Right lobe of liver (tissue), 4 donors: ENCODE measurements at regions not wholly inside any gene's neighbourhood (a gene's known extent, or its start where the extent isn't known, plus 50 kb on each side); places are given as distances from the start of the nearest gene placed in this dataset.

Source experiments
- CTCF ChIP-seq, 4 donors: fragments of 200-600 bp in 3 of 4; fragments of 450-650 bp in 1 of 4; IDR thresholded peaks; one replicate each; pipeline versions ENCODE4 v1.5.1 to v1.8.0; 2016 to 2022; ENCODE audit warnings: antibody characterized with exemption in 4 of 4, mild to moderate bottlenecking in 2 of 4
- POLR2A ChIP-seq: fragments of 450-650 bp; IDR thresholded peaks from one replicate; pipeline ENCODE4 v1.6.1; 2017; ENCODE audit warnings: antibody characterized with exemption, mild to moderate bottlenecking
- donor health status: DM: no; HTN: no; CAD: no.
- donor health status: DM: no; HTN: no; CAD: no.
- donor health status: DM: no; HTN: yes; CAD: no.

GRCh38 chr18:68439642-68440041, 275.3 kb downstream of the TMX3 start:
- no peak for TF ChIP-seq CTCF (IDR thresholded peaks at IDR 0.05)
- no peak for TF ChIP-seq POLR2A
